K562 (cell line): ENCODE measurements at regions not wholly inside any gene's neighbourhood (a gene's known extent, or its start where the extent isn't known, plus 50 kb on each side); places are given as distances from the start of the nearest gene placed in this dataset.

Experiments
- ARID2 ChIP-seq: fragments of 450-650 bp; IDR thresholded peaks from 2 replicates; pipeline ENCODE4 v1.6.1; 2017; ENCODE audit warnings: antibody characterized with exemption, mild to moderate bottlenecking
- RAD21 ChIP-seq, 2 experiments: fragments of 250-450 bp in 1 of 2; fragments of 450-650 bp in 1 of 2; sonication (Bioruptor Pico) in 1 of 2; formaldehyde crosslinking in 1 of 2; IDR thresholded peaks in 1 of 2; conservative IDR thresholded peaks in 1 of 2; 2 replicates each; pipeline versions ENCODE4 v1.4.0 to v1.8.0; 2020 to 2022; ENCODE audit warnings: mild to moderate bottlenecking in 2 of 2, moderate library complexity in 1 of 2
- TF ChIP-seq, protein P1 (sequence below): fragments of 250-450 bp; sonication (Bioruptor Pico); IDR thresholded peaks from 2 replicates; pipeline ENCODE4 v1.5.0; 2022; ENCODE audit warnings: mild to moderate bottlenecking
- TF ChIP-seq, protein P2 (sequence below): IDR thresholded peaks from 2 replicates; pipeline ENCODE4 v1.6.1; 2011; ENCODE audit warnings: borderline replicate concordance, low read depth, mild to moderate bottlenecking, moderate library complexity, low read length; ENCODE audit not compliant: insufficient read depth, poor library complexity, severe bottlenecking
- TF ChIP-seq, protein P3 (sequence below), 3 experiments: IDR thresholded peaks in 2 of 3; conservative IDR thresholded peaks in 1 of 3; 2 replicates each; pipeline ENCODE4 v1.5.1; 2011 to 2012; ENCODE audit warnings: low read length in 3 of 3, mild to moderate bottlenecking in 3 of 3, control low read depth in 2 of 3, improper control_type of control experiment in 1 of 3, inconsistent platforms in 1 of 3, low read depth in 1 of 3, mixed read lengths in 1 of 3, moderate library complexity in 1 of 3; ENCODE audit not compliant: insufficient read depth in 2 of 3

DNA sequence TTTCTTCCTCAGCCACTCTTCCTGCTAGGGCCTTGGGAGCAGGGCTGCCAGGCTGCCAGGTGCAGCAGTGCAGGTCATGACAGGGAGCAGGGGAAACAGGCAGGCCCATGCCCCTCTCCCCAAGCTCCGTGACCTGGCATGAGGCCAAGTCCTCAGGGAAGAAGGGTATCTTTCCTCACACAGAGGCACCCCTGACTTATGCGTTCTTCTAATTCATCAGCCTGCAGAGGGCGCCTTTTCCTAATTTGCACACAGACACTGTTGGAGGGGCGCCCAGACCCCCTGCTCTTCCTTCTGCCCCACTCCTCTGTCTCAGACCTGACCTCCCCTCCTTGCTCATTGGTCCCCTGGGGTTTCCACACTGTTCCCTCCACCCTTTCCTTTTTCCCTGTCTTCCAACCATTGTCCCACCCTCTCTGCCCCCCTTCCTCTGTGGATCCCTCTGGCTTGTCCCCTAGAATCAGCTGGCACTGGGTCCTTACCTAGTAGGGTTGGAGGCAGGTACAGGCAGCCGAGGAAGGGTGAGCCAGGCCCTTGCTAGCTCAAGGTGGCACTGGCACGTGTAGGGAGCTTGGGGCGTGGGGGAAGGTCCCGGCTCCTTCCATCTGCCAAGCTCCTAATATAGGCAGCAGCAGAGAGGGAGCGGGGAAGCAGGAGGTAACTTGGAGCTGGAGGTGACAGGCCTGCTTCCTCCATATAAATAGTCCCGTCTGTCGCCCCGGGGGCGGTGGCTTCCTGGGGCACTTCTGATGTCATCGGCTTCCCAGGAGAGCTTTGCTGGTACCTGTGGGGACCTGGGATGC lies 154.9 kb upstream of the MLN start (continued):
- TF ChIP-seq, protein P1, sequence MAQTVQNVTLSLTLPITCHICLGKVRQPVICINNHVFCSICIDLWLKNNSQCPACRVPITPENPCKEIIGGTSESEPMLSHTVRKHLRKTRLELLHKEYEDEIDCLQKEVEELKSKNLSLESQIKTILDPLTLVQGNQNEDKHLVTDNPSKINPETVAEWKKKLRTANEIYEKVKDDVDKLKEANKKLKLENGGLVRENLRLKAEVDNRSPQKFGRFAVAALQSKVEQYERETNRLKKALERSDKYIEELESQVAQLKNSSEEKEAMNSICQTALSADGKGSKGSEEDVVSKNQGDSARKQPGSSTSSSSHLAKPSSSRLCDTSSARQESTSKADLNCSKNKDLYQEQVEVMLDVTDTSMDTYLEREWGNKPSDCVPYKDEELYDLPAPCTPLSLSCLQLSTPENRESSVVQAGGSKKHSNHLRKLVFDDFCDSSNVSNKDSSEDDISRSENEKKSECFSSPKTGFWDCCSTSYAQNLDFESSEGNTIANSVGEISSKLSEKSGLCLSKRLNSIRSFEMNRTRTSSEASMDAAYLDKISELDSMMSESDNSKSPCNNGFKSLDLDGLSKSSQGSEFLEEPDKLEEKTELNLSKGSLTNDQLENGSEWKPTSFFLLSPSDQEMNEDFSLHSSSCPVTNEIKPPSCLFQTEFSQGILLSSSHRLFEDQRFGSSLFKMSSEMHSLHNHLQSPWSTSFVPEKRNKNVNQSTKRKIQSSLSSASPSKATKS (CRISPR knock-in tag): no peak
- TF ChIP-seq ARID2 (peak; percentile 77), RAD21 (CRISPR knock-in tag; conservative IDR thresholded peaks at IDR 0.05 in 1 of 2, IDR thresholded peaks at IDR 0.05 in 1 of 2) (peak in 1 of 2 experiments; percentile 45; a peak in 2 of 4 replicates)
- TF ChIP-seq, protein P2, sequence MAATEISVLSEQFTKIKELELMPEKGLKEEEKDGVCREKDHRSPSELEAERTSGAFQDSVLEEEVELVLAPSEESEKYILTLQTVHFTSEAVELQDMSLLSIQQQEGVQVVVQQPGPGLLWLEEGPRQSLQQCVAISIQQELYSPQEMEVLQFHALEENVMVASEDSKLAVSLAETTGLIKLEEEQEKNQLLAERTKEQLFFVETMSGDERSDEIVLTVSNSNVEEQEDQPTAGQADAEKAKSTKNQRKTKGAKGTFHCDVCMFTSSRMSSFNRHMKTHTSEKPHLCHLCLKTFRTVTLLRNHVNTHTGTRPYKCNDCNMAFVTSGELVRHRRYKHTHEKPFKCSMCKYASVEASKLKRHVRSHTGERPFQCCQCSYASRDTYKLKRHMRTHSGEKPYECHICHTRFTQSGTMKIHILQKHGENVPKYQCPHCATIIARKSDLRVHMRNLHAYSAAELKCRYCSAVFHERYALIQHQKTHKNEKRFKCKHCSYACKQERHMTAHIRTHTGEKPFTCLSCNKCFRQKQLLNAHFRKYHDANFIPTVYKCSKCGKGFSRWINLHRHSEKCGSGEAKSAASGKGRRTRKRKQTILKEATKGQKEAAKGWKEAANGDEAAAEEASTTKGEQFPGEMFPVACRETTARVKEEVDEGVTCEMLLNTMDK: peak; percentile 62
- TF ChIP-seq, protein P3, sequence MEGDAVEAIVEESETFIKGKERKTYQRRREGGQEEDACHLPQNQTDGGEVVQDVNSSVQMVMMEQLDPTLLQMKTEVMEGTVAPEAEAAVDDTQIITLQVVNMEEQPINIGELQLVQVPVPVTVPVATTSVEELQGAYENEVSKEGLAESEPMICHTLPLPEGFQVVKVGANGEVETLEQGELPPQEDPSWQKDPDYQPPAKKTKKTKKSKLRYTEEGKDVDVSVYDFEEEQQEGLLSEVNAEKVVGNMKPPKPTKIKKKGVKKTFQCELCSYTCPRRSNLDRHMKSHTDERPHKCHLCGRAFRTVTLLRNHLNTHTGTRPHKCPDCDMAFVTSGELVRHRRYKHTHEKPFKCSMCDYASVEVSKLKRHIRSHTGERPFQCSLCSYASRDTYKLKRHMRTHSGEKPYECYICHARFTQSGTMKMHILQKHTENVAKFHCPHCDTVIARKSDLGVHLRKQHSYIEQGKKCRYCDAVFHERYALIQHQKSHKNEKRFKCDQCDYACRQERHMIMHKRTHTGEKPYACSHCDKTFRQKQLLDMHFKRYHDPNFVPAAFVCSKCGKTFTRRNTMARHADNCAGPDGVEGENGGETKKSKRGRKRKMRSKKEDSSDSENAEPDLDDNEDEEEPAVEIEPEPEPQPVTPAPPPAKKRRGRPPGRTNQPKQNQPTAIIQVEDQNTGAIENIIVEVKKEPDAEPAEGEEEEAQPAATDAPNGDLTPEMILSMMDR (IDR thresholded peaks at IDR 0.05 in 2 of 3, conservative IDR thresholded peaks at IDR 0.05 in 1 of 3; ENCODE audit: insufficient read depth in 2 of 3, low read depth in 1 of 3, low read length in 3 of 3): peak; percentile 43 to 72 (median 56)
